CD4-positive, alpha-beta memory T cell (primary cell): ENCODE measurements at regions not wholly inside any gene's neighbourhood (a gene's known extent, or its start where the extent isn't known, plus 50 kb on each side); places are given as distances from the start of the nearest gene placed in this dataset.
"Not testable (repeated sequence)": the region's sequence is repeated elsewhere in the genome, so short reads cannot be mapped to it uniquely, and the experiment has no call there.

Experiments
- CTCF ChIA-PET: fragments of 350-600 bp; sonication (Branson Sonifier 250); formaldehyde crosslinking; loops from one replicate; lab custom pipeline; 2021; ENCODE audit warnings: inconsistent platforms; ENCODE audit not compliant: partially characterized antibody; lab: Charles Lee
- POLR2A ChIA-PET: fragments of 350-600 bp; sonication (Branson Sonifier 250); formaldehyde crosslinking; loops from one replicate; lab custom pipeline; 2021; ENCODE audit not compliant: partially characterized antibody; lab: Charles Lee
- DNase-seq, 5 donors: peaks; one replicate each; pipeline versions ENCODE4 v3.0.0 to v3.0.0-alpha.2; 2020 to 2022; ENCODE audit warnings: mixed read lengths in 1 of 5
- H3K27ac ChIP-seq: one replicate; pipeline ENCODE4 v1.7.0; 2013; ENCODE audit warnings: low read depth, low read length
- H3K27me3 ChIP-seq: 2 replicates; pipeline ENCODE4 v1.7.0; 2013; ENCODE audit warnings: mild to moderate bottlenecking, low read length, moderate library complexity; ENCODE audit not compliant: insufficient read depth
- H3K36me3 ChIP-seq: 2 replicates; pipeline ENCODE4 v1.7.0; 2013; ENCODE audit warnings: mild to moderate bottlenecking, low read length, moderate library complexity; ENCODE audit not compliant: insufficient read depth
- H3K4me1 ChIP-seq: 2 replicates; pipeline ENCODE4 v1.7.0; 2013; ENCODE audit warnings: mild to moderate bottlenecking, low read length, moderate library complexity; ENCODE audit not compliant: insufficient read depth
- H3K4me3 ChIP-seq, 2 donors: one replicate each; pipeline ENCODE4 v1.7.0; 2013; ENCODE audit warnings: low read length in 2 of 2, mild to moderate bottlenecking in 1 of 2
- H3K9me3 ChIP-seq, 2 donors: one replicate each; pipeline ENCODE4 v1.7.0; 2013; ENCODE audit warnings: low read length in 2 of 2, control low read depth in 1 of 2; ENCODE audit not compliant: control insufficient read depth in 1 of 2
- H3K27ac Mint-ChIP-seq, 7 donors: one replicate each; pipeline ENCODE4 v1.8.0; 2020 to 2021; ENCODE audit warnings: mixed read lengths in 7 of 7, mild to moderate bottlenecking in 6 of 7, inconsistent platforms in 3 of 7, moderate library complexity in 3 of 7
- H3K27me3 Mint-ChIP-seq, 2 donors: one replicate each; pipeline ENCODE4 v1.8.0; 2020 to 2021; ENCODE audit warnings: mixed read lengths in 2 of 2
- H3K36me3 Mint-ChIP-seq, 2 donors: one replicate each; pipeline ENCODE4 v1.8.0; 2020 to 2021; ENCODE audit warnings: mixed read lengths in 2 of 2, inconsistent platforms in 1 of 2, mild to moderate bottlenecking in 1 of 2
- H3K4me1 Mint-ChIP-seq, 4 donors: one replicate each; pipeline ENCODE4 v1.8.0; 2020 to 2021; ENCODE audit warnings: mixed read lengths in 4 of 4, mild to moderate bottlenecking in 1 of 4
- H3K4me3 Mint-ChIP-seq, 8 donors: one replicate each; pipeline ENCODE4 v1.8.0; 2020 to 2021; ENCODE audit warnings: mixed read lengths in 8 of 8, mild to moderate bottlenecking in 7 of 8, moderate library complexity in 6 of 8, inconsistent platforms in 3 of 8
- H3K9me3 Mint-ChIP-seq, 8 donors: one replicate each; pipeline ENCODE4 v1.8.0; 2020 to 2021; ENCODE audit warnings: mixed read lengths in 8 of 8, mild to moderate bottlenecking in 5 of 8, inconsistent platforms in 3 of 8, moderate library complexity in 1 of 8
- intact Hi-C: fragments of 100-400 bp; cut with micrococcal nuclease; formaldehyde crosslinking; loops from one replicate; pipeline ENCODE4 v1.15.1; 2023

- H3K4me3 Mint-ChIP-seq, POLR2A ChIA-PET, CTCF ChIA-PET: not testable (repeated sequence)
These were observed 543.0 kb upstream of the TPTE start for GRCh38 chr21:9978371-9978770.

DNA sequence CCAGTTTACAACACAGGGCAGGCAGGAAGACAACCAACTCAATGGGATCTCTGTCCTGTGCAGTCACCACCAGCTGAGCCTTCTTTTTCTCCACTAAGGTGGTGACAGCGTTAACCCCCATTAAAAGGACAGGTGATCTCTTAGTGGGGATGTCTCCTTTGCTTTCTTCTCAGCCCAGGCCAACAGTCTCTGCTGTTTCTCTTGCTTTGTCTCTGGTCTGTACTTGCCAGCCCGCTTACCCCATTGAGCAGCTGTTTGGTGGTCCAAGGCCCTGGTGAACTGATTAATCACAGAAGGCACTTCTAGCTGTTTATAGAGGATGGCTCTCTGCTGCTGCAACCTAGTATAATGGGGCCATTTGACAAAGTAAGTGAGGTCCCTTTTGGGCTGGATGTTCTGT is 523.9 kb upstream of the TPTE start:
- H3K27me3 ChIP-seq, CTCF ChIA-PET, H3K27ac Mint-ChIP-seq, H3K9me3 ChIP-seq, H3K4me3 ChIP-seq, POLR2A ChIA-PET, H3K36me3 ChIP-seq, H3K27ac ChIP-seq, intact Hi-C loops, H3K4me1 ChIP-seq, H3K27me3 Mint-ChIP-seq, H3K4me1 Mint-ChIP-seq, DNase-seq, H3K4me3 Mint-ChIP-seq, H3K36me3 Mint-ChIP-seq: not testable (repeated sequence)
- peaks cover 0 to 32% (median 20%) of the 10 kb centered on the region in 8 donors for H3K9me3 Mint-ChIP-seq

More at GRCh38 chr21:9978371-9978770, 543.0 kb upstream of the TPTE start:
- H3K4me1 Mint-ChIP-seq, DNase-seq, H3K27ac ChIP-seq, H3K27me3 Mint-ChIP-seq, H3K9me3 ChIP-seq, H3K4me1 ChIP-seq, H3K4me3 ChIP-seq, intact Hi-C loops, H3K36me3 ChIP-seq, H3K36me3 Mint-ChIP-seq, H3K27ac Mint-ChIP-seq, H3K27me3 ChIP-seq: not testable (repeated sequence)
- peaks cover 0 to 51% (median 25%) of the 10 kb centered on the region in 8 donors for H3K9me3 Mint-ChIP-seq

DNA sequence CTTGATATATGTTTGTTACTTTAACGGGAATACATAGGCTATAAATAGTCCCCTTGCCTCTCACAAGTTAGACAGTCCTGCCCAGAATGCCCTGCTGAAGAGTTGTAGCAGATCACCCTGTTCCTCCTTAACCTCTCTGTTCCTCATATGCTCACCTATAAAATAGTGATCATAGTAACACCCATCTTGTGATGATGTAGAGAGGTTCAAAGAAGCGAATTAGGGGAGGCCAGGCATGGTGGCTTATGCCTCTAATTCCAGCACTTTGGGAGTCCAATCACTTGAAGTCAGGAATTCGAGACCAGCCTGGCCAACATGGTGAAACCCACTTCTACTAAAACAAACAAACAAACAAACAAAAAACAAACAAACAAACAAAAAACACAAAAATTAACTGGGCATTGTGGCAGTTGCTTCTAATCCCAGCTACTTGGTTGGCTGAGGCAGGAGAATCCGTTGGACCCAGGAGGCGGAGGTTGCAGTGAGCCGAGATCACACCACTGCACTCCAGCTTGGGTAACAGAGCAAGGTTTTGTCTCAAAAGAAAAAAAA is 518.5 kb upstream of the TPTE start:
- H3K27me3 Mint-ChIP-seq, intact Hi-C loops, H3K27ac Mint-ChIP-seq, DNase-seq, H3K9me3 ChIP-seq, POLR2A ChIA-PET, H3K4me1 Mint-ChIP-seq, CTCF ChIA-PET, H3K27me3 ChIP-seq, H3K36me3 Mint-ChIP-seq, H3K4me3 Mint-ChIP-seq, H3K4me1 ChIP-seq, H3K27ac ChIP-seq, H3K4me3 ChIP-seq, H3K36me3 ChIP-seq: not testable (repeated sequence)
- peaks cover 0 to 45% (median 29%) of the 10 kb centered on the region in 8 donors for H3K9me3 Mint-ChIP-seq

DNA sequence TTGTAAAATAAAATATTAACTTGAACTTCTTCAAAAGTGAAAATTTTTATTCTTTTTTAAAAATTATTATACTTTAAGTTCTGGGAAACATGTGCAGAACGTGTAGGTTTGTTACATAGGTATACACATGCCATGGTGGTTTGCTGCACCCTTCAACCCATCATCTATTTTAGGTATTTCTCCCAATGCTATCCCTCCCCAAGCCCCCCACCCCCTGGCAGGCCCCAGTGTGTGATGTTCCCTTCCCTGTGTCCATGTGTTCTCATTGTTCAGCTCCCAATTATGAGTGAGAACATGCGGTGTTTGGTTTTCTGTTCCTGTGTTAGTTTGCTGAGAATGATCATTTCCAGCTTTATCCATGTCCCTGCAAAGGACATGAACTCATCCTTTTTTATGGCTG is 515.6 kb upstream of the TPTE start:
- H3K9me3 Mint-ChIP-seq, result peaks cover 0 to 48% (median 26%) of the 10 kb centered on the region in 8 donors
- intact Hi-C loops, H3K4me3 Mint-ChIP-seq, H3K36me3 Mint-ChIP-seq, H3K27me3 Mint-ChIP-seq, H3K27ac Mint-ChIP-seq, POLR2A ChIA-PET, H3K27ac ChIP-seq, DNase-seq, H3K4me1 ChIP-seq, H3K4me1 Mint-ChIP-seq, H3K27me3 ChIP-seq, H3K36me3 ChIP-seq, CTCF ChIA-PET, H3K9me3 ChIP-seq, H3K4me3 ChIP-seq: not testable (repeated sequence)

GRCh38 chr21:10016991-10017390 is 504.4 kb upstream of the TPTE start:
- H3K4me3 Mint-ChIP-seq, H3K36me3 Mint-ChIP-seq, H3K27me3 Mint-ChIP-seq, H3K36me3 ChIP-seq, intact Hi-C loops, POLR2A ChIA-PET, H3K4me1 ChIP-seq, H3K27me3 ChIP-seq, H3K9me3 ChIP-seq, CTCF ChIA-PET, H3K27ac ChIP-seq, DNase-seq, H3K27ac Mint-ChIP-seq, H3K4me1 Mint-ChIP-seq, H3K4me3 ChIP-seq: not testable (repeated sequence)
- H3K9me3 Mint-ChIP-seq, result peaks cover 2 to 23% (median 13%) of the 10 kb centered on the region in 8 donors

DNA sequence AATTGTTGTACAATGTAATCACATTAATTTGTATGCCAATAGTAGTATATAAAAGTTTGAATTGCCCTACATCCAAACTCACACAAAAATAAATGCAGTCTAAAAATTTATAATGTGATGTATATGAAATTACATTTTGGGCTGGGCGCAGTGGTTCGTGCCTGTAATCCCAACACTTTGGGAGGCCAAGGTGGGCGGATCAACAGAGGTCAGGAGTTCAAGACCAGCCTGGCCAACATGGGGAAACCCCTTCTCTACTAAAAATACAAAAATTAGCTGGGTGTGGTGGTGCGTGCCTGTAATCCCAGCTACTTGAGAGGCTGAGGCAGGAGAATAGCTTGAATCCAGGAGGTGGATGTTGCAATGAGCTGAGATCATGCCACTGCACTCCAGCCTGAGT is 503.6 kb upstream of the TPTE start:
- H3K27me3 Mint-ChIP-seq, H3K4me3 Mint-ChIP-seq, CTCF ChIA-PET, H3K36me3 Mint-ChIP-seq, H3K36me3 ChIP-seq, H3K27ac Mint-ChIP-seq, H3K4me1 Mint-ChIP-seq, POLR2A ChIA-PET, H3K4me1 ChIP-seq, DNase-seq, H3K4me3 ChIP-seq, H3K27me3 ChIP-seq, H3K27ac ChIP-seq, H3K9me3 ChIP-seq, intact Hi-C loops: not testable (repeated sequence)
- peaks cover 2 to 20% (median 13%) of the 10 kb centered on the region in 8 donors for H3K9me3 Mint-ChIP-seq

GRCh38 chr21:10021462-10021861 is 499.9 kb upstream of the TPTE start:
- H3K9me3 ChIP-seq, H3K27me3 Mint-ChIP-seq, H3K36me3 Mint-ChIP-seq, H3K4me1 ChIP-seq, H3K4me1 Mint-ChIP-seq, H3K36me3 ChIP-seq, H3K27ac ChIP-seq, POLR2A ChIA-PET, DNase-seq, intact Hi-C loops, H3K4me3 ChIP-seq, H3K27me3 ChIP-seq, H3K4me3 Mint-ChIP-seq, CTCF ChIA-PET, H3K27ac Mint-ChIP-seq: not testable (repeated sequence)
- peaks cover 2 to 28% (median 15%) of the 10 kb centered on the region in 8 donors for H3K9me3 Mint-ChIP-seq

- H3K36me3 Mint-ChIP-seq, H3K9me3 ChIP-seq, CTCF ChIA-PET, H3K4me3 Mint-ChIP-seq, H3K4me1 Mint-ChIP-seq, H3K27ac ChIP-seq, H3K27me3 ChIP-seq, H3K36me3 ChIP-seq, DNase-seq, H3K4me1 ChIP-seq, H3K4me3 ChIP-seq, H3K27ac Mint-ChIP-seq, POLR2A ChIA-PET, intact Hi-C loops, H3K27me3 Mint-ChIP-seq: not testable (repeated sequence)
- H3K9me3 Mint-ChIP-seq, result peaks cover 0 to 18% (median 7%) of the 10 kb centered on the region in 8 donors
These were observed 498.6 kb upstream of the TPTE start for GRCh38 chr21:10022745-10023144.
